ENCODE measurements at regions not wholly inside any gene's neighbourhood (a gene's known extent, or its start where the extent isn't known, plus 50 kb on each side); places are given as distances from the start of the nearest gene placed in this dataset.

DNA sequence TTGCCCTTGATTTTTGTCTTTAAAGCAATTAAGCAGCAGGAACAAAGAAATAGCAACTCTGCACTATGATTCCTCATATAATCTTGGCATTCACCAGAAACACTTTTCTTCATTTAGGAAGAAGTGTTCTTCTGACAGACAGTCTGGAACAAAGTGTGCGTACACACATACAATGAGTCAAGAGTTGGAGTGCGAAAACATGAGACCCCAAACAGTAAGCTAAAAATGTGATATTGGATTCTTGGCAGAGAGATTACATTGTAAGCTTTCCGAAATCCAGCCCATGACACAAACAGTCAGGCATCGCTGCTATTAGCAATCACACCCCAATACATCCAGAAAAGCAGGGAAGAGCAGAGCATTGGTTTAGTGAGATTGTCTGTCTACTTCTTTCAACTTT is 306.7 kb upstream of the TBC1D5 start:
- Histone ChIP-seq H3K9me3 (no peaks in the 10 kb centered on the region), H3K4me1 (ENCODE audit: low read depth) (no peaks in the 10 kb centered on the region), H3K36me3 (ENCODE audit: low read depth) (no peaks in the 10 kb centered on the region), H3K4me3 (no peak overlapping the region)
- TF ChIP-seq CTCF (IDR thresholded peaks at IDR 0.05) = no peak
- intact Hi-C loops (cut with DNase I, micrococcal nuclease) = no loop called here
- ATAC-seq (no peak), DNase-seq (no peak)

DNA sequence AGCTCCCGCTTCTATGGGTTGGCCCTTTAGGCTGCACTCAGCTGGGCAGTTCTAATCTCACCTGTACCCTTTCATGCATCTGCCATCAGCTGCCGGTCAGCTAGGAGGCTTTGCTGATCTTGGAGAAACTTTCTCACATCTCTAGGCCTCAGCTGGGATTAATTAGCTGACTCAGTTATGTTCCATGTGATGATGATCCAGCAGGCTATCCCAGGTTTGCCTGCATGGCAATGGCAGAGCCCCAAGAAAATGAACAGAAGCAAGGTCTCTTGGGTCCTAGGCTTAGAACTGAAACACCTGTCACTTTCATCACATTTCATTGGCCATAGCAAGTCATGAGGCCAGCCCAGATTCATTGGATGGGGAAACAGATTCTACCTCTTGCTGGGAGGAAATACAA is 304.6 kb upstream of the TBC1D5 start:
- Histone ChIP-seq H3K9me3 (no peaks in the 10 kb centered on the region), H3K36me3 (ENCODE audit: low read depth) (no peaks in the 10 kb centered on the region), H3K4me3 (no peak overlapping the region), H3K4me1 (ENCODE audit: low read depth) (no peaks in the 10 kb centered on the region)
- TF ChIP-seq CTCF (IDR thresholded peaks at IDR 0.05) = no peak
- ATAC-seq (no peak), DNase-seq (no peak)
- intact Hi-C loops (cut with DNase I, micrococcal nuclease) = no loop called here

DNA sequence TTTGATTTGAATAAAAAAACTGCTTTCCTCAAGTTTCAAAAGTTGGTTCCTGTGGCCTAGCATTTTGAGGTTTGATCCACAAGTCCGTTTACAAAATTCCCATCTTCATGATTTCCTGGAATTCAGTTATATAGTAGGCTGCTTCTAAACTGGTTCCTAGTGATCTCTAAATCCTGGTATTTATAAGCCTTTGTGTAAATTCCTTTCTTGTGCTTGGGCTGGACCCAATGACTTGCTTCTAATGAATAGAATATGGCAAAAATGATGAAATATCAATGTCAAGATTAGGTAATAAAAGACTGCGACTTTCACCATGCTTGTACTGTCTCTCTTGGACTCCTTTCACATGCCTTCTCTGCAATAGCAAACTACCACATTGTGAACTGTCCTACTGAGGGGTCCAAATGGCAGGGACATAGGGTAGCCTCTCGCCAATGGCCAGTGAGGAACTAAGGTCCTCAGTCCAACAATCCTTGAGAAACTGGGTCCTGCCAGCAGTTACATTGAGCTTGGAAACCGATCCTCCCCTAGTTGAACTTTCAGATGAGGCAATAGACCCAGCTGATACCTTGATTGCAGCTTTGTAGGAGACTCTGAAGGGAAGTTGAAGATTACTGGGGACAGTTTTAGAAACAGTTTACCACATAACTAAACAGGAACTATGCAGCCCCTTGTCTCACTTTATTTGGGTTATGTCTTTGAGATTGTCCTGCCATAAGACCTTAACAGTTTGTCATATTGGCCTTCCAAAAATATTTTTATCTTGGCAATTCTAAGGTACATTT is 303.9 kb upstream of the TBC1D5 start:
- Histone ChIP-seq H3K4me3 (no peak overlapping the region), H3K9me3 (no peaks in the 10 kb centered on the region), H3K4me1 (ENCODE audit: low read depth) (no peaks in the 10 kb centered on the region), H3K36me3 (ENCODE audit: low read depth) (no peaks in the 10 kb centered on the region)
- intact Hi-C loops (cut with DNase I, micrococcal nuclease) = no loop called here
- DNase-seq = no peak
- no peak for ATAC-seq
- TF ChIP-seq CTCF (IDR thresholded peaks at IDR 0.05) = no peak

DNA sequence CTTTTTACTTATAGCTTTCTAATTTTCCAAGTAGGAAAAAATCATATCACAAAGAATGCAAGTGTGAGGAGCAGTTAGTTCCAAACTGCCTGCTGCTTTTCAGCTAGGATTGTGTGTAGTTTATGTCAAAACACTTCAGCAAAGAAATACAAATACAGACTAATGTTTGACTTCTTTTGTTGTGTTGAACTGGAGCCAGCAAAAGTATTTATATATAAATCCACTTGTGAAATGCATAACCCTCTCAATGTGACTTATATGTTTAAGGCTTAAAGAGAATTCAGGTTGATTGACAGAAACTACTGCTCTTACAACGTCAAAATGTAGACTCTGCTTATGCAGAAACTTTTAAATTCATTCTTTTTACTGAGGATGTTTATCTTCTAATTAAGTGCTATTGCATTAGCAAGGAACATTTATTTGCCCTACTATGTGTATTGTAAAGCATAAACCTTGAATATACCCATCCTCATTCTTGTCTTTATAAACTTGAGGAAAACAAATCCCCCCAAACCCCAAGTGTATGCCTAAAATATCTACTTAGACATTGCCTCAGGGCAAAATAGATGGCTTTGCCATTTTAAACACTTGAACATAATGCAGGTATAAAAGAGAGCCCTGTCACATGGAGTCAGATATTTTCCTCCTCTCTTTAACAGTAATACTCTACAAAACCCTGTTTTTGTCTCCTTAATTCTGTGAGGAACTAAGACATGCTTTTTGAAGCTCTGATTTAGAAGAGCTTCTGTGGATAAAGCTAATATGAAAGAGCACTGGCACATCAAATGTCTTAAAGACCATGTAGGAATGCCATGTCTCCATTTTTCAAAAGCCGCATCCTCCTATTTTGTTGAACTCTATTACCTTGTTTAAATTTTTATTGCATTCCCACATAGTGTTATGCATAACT is 302.8 kb upstream of the TBC1D5 start:
- Histone ChIP-seq H3K4me3 (no peak overlapping the region), H3K9me3 (no peaks in the 10 kb centered on the region), H3K4me1 (ENCODE audit: low read depth) (no peaks in the 10 kb centered on the region), H3K36me3 (ENCODE audit: low read depth) (no peaks in the 10 kb centered on the region)
- intact Hi-C loops (cut with DNase I, micrococcal nuclease) = no loop called here
- TF ChIP-seq CTCF (IDR thresholded peaks at IDR 0.05) = no peak
- ATAC-seq = no peak
- no peak for DNase-seq

DNA sequence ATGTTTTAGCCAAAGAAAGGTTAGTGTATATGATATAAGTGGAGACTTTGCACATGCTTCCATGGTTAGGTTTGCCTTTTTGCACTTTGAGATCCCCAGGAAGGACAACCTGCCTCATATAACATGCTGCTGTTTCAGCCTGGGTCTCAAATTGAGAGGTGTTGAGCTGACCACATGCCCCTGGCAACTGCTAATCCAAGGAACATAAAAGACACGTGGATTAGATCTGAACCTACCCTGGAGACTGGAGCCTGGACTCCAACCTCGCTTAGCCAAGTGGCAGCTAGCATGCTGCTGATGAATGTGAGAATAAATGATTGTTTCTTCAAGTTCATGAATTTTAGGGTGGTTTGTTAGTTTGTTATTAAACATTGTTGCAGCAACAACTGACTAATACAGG is 301.8 kb upstream of the TBC1D5 start:
- Histone ChIP-seq H3K4me1 (ENCODE audit: low read depth) (no peaks in the 10 kb centered on the region), H3K4me3 (no peak overlapping the region), H3K9me3 (no peaks in the 10 kb centered on the region), H3K36me3 (ENCODE audit: low read depth) (no peaks in the 10 kb centered on the region)
- no peak for TF ChIP-seq CTCF (IDR thresholded peaks at IDR 0.05)
- no peak for DNase-seq
- ATAC-seq = no peak
- intact Hi-C loops (cut with DNase I, micrococcal nuclease) = no loop called here

Measured in mucosa of descending colon (tissue), 3 donors.